Stimulated activated memory B cell treated with anti-CD40 and anti-IgM and Interleukin-4, amounts not matched to agents 10 μg/mL and 1 μg/mL and 100 μg/mL, for 72 hours (primary cell): ENCODE measurements at regions not wholly inside any gene's neighbourhood (a gene's known extent, or its start where the extent isn't known, plus 50 kb on each side); places are given as distances from the start of the nearest gene placed in this dataset.

ENCODE experiments used
- ATAC-seq: fragments of 150-1000 bp; cut with Tn5 transposase; 2 replicates; pipeline ENCODE4 v1.10.0; 2021
- H3K27ac Mint-ChIP-seq: one replicate; pipeline ENCODE4 v1.8.0; 2022; ENCODE audit warnings: mild to moderate bottlenecking, mixed read lengths
- H3K27me3 Mint-ChIP-seq: one replicate; pipeline ENCODE4 v1.8.0; 2022; ENCODE audit warnings: mixed read lengths
- H3K36me3 Mint-ChIP-seq: one replicate; pipeline ENCODE4 v1.8.0; 2022; ENCODE audit warnings: mixed read lengths
- H3K4me1 Mint-ChIP-seq: one replicate; pipeline ENCODE4 v1.8.0; 2022; ENCODE audit warnings: mixed read lengths
- H3K4me3 Mint-ChIP-seq: one replicate; pipeline ENCODE4 v1.8.0; 2022; ENCODE audit warnings: mild to moderate bottlenecking, moderate library complexity, mixed read lengths
- H3K9me3 Mint-ChIP-seq: one replicate; pipeline ENCODE4 v1.8.0; 2022; ENCODE audit warnings: mixed read lengths

DNA sequence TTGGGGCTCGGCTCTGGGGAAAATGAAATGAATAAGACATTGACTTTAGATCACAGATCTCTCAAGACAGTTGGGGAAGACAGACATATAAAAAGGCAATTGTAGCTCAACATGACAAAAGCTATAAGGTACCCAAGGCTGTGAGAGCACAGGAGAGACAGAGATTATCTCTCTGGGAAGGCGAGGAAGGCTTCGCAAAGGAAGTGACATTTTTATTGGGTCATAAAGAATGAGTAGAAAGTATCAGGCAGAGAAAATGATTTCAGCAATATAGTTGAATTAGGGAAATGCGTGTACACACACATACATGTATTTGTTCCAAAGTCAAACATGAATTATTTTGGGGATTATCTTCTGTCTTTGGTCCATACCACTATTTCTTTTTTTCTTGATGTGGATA, 381.8 kb upstream of the ADAMTSL1 start:
- Mint-ChIP-seq H3K4me1 (no peaks in the 10 kb centered on the region), H3K4me3 (no peak overlapping the region), H3K27me3 (no peaks in the 10 kb centered on the region), H3K9me3 (no peaks in the 10 kb centered on the region), H3K27ac (no peak overlapping the region), H3K36me3 (no peaks in the 10 kb centered on the region)
- no peak for ATAC-seq

- ATAC-seq = no peak
- H3K36me3 Mint-ChIP-seq = no peaks in the 10 kb centered on the region
- H3K9me3 Mint-ChIP-seq = no peaks in the 10 kb centered on the region
- H3K27me3 Mint-ChIP-seq = no peaks in the 10 kb centered on the region
- H3K4me3 Mint-ChIP-seq = no peak overlapping the region
- H3K4me1 Mint-ChIP-seq = no peaks in the 10 kb centered on the region
- H3K27ac Mint-ChIP-seq = no peak overlapping the region
Measured at GRCh38 chr9:18106006-18106560, 367.9 kb upstream of the ADAMTSL1 start.

GRCh38 chr9:18109675-18110074, 364.3 kb upstream of the ADAMTSL1 start:
- Mint-ChIP-seq H3K27me3 (no peaks in the 10 kb centered on the region), H3K27ac (no peak overlapping the region), H3K9me3 (peaks cover 3% of the 10 kb centered on the region), H3K36me3 (no peaks in the 10 kb centered on the region), H3K4me3 (no peak overlapping the region), H3K4me1 (no peaks in the 10 kb centered on the region)
- no peak for ATAC-seq

DNA sequence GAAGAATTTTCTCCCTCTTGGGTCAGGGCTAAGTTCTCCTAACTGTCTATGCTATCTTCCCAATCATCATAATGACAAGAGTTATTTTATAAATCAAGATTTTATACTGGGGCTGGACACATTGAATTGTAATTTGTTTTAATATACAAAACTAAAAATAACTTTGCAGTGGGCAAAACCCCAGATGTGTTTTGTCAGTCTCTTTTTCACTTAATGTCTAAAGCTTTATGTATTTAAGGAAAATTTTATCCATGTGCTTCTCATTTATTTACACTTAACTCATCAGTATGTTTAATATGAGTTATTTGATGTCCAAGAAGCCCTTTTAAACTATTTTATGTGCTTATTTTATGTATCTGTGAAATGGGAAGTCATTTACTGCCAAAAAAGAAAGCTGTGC, 362.8 kb upstream of the ADAMTSL1 start:
- Mint-ChIP-seq H3K9me3 (peaks cover 3% of the 10 kb centered on the region), H3K27me3 (no peaks in the 10 kb centered on the region), H3K4me3 (no peak overlapping the region), H3K4me1 (no peaks in the 10 kb centered on the region), H3K36me3 (no peaks in the 10 kb centered on the region), H3K27ac (no peak overlapping the region)
- no peak for ATAC-seq

- Mint-ChIP-seq H3K27me3 (no peaks in the 10 kb centered on the region), H3K4me3 (no peak overlapping the region), H3K27ac (no peak overlapping the region), H3K4me1 (no peaks in the 10 kb centered on the region), H3K9me3 (peaks cover 9% of the 10 kb centered on the region), H3K36me3 (no peaks in the 10 kb centered on the region)
- ATAC-seq = no peak
Measured at GRCh38 chr9:18114559-18115475, 359.1 kb upstream of the ADAMTSL1 start.

- Mint-ChIP-seq H3K4me3 (no peak overlapping the region), H3K4me1 (no peaks in the 10 kb centered on the region), H3K9me3 (peaks cover 9% of the 10 kb centered on the region), H3K36me3 (no peaks in the 10 kb centered on the region), H3K27me3 (no peaks in the 10 kb centered on the region), H3K27ac (no peak overlapping the region)
- ATAC-seq = no peak
Measured at GRCh38 chr9:18118268-18118667, 355.7 kb upstream of the ADAMTSL1 start.

DNA sequence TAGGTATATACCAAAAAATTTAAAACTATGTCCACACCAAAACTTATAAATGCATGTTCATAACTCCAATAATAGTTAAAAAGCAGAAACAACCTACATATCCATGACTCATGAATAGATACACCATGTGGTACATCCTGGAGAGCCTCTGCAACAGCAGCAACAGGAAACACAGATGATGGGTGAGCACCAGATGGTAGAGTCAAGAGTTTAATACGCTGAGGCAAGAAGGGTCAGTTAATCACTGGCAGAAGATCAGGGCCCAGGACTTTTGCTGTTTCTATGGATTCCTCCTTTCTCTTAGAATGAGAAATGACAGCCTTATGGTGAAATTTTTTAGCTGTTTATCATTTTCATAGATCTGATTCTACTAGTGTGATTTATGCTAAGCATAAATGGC, 351.8 kb upstream of the ADAMTSL1 start:
- Mint-ChIP-seq H3K9me3 (peaks cover 2% of the 10 kb centered on the region), H3K27me3 (no peaks in the 10 kb centered on the region), H3K27ac (no peak overlapping the region), H3K36me3 (no peaks in the 10 kb centered on the region), H3K4me1 (no peaks in the 10 kb centered on the region), H3K4me3 (no peak overlapping the region)
- ATAC-seq = no peak

- Mint-ChIP-seq H3K36me3 (no peaks in the 10 kb centered on the region), H3K27me3 (no peaks in the 10 kb centered on the region), H3K27ac (no peak overlapping the region), H3K9me3 (no peaks in the 10 kb centered on the region), H3K4me3 (no peak overlapping the region), H3K4me1 (no peaks in the 10 kb centered on the region)
- no peak for ATAC-seq
Measured at GRCh38 chr9:18124760-18125159, 349.2 kb upstream of the ADAMTSL1 start.

DNA sequence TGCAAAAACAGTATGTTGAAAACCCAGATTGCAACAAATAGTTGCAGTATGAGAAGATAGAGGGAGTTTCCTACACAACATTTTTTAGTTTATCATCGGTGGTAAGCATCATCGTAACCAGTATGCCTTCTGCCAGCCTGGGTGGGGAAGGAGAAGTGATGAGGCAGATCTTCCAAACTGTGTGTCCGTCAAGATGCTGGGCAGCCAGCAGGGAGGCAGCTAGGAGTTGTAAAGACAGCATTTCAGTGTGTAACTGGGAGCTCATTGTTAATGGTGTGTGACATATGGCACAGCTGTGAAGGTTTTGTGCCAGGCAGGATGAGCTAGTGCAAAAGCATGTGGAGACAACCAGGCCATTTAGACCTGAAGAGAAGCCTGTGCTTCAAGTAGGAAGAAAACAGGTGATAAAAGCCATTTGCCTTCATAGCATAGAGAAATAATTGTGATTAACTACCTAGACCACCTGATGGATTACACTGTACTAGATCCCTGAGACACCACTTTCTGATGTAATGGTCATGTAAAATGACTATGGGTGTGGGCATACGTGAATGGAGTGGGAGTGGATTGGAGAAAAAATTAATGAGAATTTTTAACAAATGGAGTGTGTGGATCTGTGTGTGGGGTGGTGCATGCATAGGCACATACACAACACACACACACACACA, 347.0 kb upstream of the ADAMTSL1 start:
- Mint-ChIP-seq H3K27ac (no peak overlapping the region), H3K4me1 (no peaks in the 10 kb centered on the region), H3K9me3 (no peaks in the 10 kb centered on the region), H3K36me3 (no peaks in the 10 kb centered on the region), H3K4me3 (no peak overlapping the region), H3K27me3 (no peaks in the 10 kb centered on the region)
- no peak for ATAC-seq

DNA sequence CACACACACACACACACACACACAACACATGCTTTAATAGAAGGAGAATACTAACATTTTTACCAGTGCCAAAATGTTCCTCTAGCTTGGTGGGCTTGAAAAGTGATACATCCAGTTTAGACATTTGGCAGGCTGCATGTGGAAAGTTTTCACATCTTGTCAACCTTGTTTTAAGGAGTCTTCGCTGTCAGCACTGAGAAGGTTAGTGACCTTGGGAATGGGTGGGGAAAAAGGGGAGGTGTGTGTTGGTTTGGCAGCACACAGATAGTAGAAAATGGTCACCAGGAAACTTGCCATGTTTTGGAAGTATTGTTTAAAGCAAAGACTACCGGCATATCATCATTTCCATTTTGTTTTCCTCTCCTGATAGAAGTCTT, 346.5 kb upstream of the ADAMTSL1 start:
- no peaks in the 10 kb centered on the region for H3K27me3 Mint-ChIP-seq
- no peaks in the 10 kb centered on the region for H3K36me3 Mint-ChIP-seq
- peaks cover 3% of the 10 kb centered on the region for H3K9me3 Mint-ChIP-seq
- no peak overlapping the region for H3K4me3 Mint-ChIP-seq
- no peaks in the 10 kb centered on the region for H3K4me1 Mint-ChIP-seq
- ATAC-seq = no peak
- H3K27ac Mint-ChIP-seq = no peak overlapping the region

GRCh38 chr9:18129809-18130334, 344.1 kb upstream of the ADAMTSL1 start:
- Mint-ChIP-seq H3K36me3 (no peaks in the 10 kb centered on the region), H3K4me1 (no peaks in the 10 kb centered on the region), H3K27ac (no peak overlapping the region), H3K27me3 (no peaks in the 10 kb centered on the region), H3K9me3 (peaks cover 3% of the 10 kb centered on the region), H3K4me3 (no peak overlapping the region)
- no peak for ATAC-seq

GRCh38 chr9:18136354-18136994, 337.5 kb upstream of the ADAMTSL1 start:
- Mint-ChIP-seq H3K27me3 (no peaks in the 10 kb centered on the region), H3K27ac (no peak overlapping the region), H3K4me1 (no peaks in the 10 kb centered on the region), H3K4me3 (no peak overlapping the region), H3K9me3 (peaks cover 8% of the 10 kb centered on the region), H3K36me3 (no peaks in the 10 kb centered on the region)
- ATAC-seq = no peak

- Mint-ChIP-seq H3K27me3 (no peaks in the 10 kb centered on the region), H3K36me3 (no peaks in the 10 kb centered on the region), H3K4me1 (no peaks in the 10 kb centered on the region), H3K4me3 (no peak overlapping the region), H3K27ac (no peak overlapping the region), H3K9me3 (peaks cover 5% of the 10 kb centered on the region)
- ATAC-seq = no peak
Measured at GRCh38 chr9:18137815-18138214, 336.1 kb upstream of the ADAMTSL1 start.

DNA sequence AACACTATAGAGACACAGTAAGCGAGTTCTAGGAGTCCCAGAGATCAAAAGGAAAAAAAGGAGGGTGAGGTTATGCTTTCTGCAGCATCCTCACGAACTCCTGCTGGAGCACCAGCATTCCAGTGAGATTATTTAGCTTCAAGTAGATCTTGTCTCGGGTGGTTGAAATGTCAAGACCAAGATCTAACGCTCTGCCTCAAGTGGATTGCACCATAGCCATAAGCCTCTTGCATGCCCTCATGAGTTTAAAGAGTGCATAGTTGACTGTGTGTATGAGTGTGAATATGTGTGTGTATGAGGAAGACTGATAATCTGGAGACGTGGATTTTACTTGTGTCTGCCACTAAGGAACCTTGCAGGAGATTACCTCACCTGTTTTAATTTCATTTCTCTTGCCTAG, 335.3 kb upstream of the ADAMTSL1 start:
- Mint-ChIP-seq H3K9me3 (peaks cover 5% of the 10 kb centered on the region), H3K27me3 (no peaks in the 10 kb centered on the region), H3K27ac (no peak overlapping the region), H3K36me3 (no peaks in the 10 kb centered on the region), H3K4me3 (no peak overlapping the region), H3K4me1 (no peaks in the 10 kb centered on the region)
- no peak for ATAC-seq

DNA sequence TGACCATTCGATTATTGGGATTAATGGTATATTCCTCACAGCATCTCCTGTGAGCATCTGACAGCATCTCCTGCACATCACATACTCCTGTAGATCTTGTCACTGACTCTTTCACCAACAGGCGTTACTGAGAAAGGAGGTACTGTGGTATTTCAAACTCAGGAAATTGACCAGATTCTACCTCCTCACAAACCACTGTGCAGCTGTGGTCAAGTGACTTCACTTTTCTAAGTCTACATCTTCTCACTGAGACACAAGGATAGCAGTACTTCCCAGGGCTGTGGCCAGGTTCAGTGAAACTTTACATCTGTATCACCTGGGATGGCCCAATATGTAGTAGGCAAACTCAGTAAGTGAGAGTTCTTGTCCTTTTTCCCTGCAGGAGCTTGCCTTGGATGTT, 332.3 kb upstream of the ADAMTSL1 start:
- no peaks in the 10 kb centered on the region for H3K27me3 Mint-ChIP-seq
- no peaks in the 10 kb centered on the region for H3K4me1 Mint-ChIP-seq
- no peak overlapping the region for H3K27ac Mint-ChIP-seq
- no peak overlapping the region for H3K4me3 Mint-ChIP-seq
- ATAC-seq = no peak
- H3K36me3 Mint-ChIP-seq = no peaks in the 10 kb centered on the region
- H3K9me3 Mint-ChIP-seq = peaks cover 2% of the 10 kb centered on the region
